GM12878 (cell line): ENCODE measurements at regions not wholly inside any gene's neighbourhood (a gene's known extent, or its start where the extent isn't known, plus 50 kb on each side); places are given as distances from the start of the nearest gene placed in this dataset.

Experiments
- ATAC-seq: fragments of 200-7000 bp; cut with Tn5 transposase; 3 replicates; pipeline ENCODE4 v1.9.1; 2020; ENCODE audit warnings: mild to moderate bottlenecking, moderate library complexity
- BruUV-seq: library from RNA; stranded (reverse); fragments of 400-500 nt; replicated peaks from 2 replicates; lab custom pipeline; 2021; lab: Mats Ljungman, UMichigan
- CTCF ChIA-PET: fragments of 300-600 bp; sonication (Branson Sonifier 250); formaldehyde crosslinking; extraction: SDS; loops from one replicate; lab custom pipeline; 2021; ENCODE audit warnings: inconsistent platforms; lab: Yijun Ruan, JAX
- POLR2A ChIA-PET: fragments of 350-600 bp; formaldehyde crosslinking; extraction: SDS; loops from one replicate; lab custom pipeline; 2021; ENCODE audit warnings: inconsistent platforms; lab: Charles Lee
- RAD21 ChIA-PET: fragments of 300-600 bp; sonication (Branson Sonifier 250); formaldehyde crosslinking; loops from one replicate; lab custom pipeline; 2023; ENCODE audit warnings: antibody characterized with exemption; ENCODE audit not compliant: unreplicated experiment; lab: Charles Lee
- SMC1A ChIA-PET: fragments of 300-600 bp; sonication (Branson Sonifier 250); formaldehyde crosslinking; loops from one replicate; lab custom pipeline; 2023; ENCODE audit not compliant: unreplicated experiment, uncharacterized antibody; lab: Charles Lee
- DNase-seq: peaks from one replicate; pipeline ENCODE4 v3.0.0-alpha.2; 2011; ENCODE audit warnings: low read depth, low spot score
- FAIRE-seq: peaks from 3 replicates; lab custom pipeline; 2011; peaks lifted over from hg19 to GRCh38; lab: Jason Lieb, UNC
- H2AFZ ChIP-seq: 2 replicates; pipeline ENCODE4 v1.6.0; 2011; ENCODE audit warnings: low read depth, low read length, control low read depth; ENCODE audit not compliant: control insufficient read depth
- H3K27ac ChIP-seq: 2 replicates; pipeline ENCODE4 v1.5.1; 2011; ENCODE audit warnings: control low read depth; ENCODE audit not compliant: control insufficient read depth, insufficient read depth
- H3K27me3 ChIP-seq, 2 experiments: replicated peaks in 1 of 2; 2 replicates each; pipeline versions ENCODE4 v1.6.0 to v1.6.1; 2011; ENCODE audit warnings: low read length in 1 of 2; ENCODE audit not compliant: control insufficient read depth in 2 of 2, insufficient read depth in 2 of 2
- H3K36me3 ChIP-seq, 2 experiments: 2 replicates each; pipeline ENCODE4 v1.5.1; 2011; ENCODE audit warnings: low read length in 1 of 2; ENCODE audit not compliant: control insufficient read depth in 2 of 2, insufficient read depth in 2 of 2
- H3K4me1 ChIP-seq: 2 replicates; pipeline ENCODE4 v1.6.1; 2011; ENCODE audit warnings: mild to moderate bottlenecking, low read length, moderate library complexity, mixed read lengths; ENCODE audit not compliant: control insufficient read depth, insufficient read depth
- H3K4me2 ChIP-seq: 2 replicates; pipeline ENCODE4 v1.6.0; 2011; ENCODE audit warnings: control low read depth; ENCODE audit not compliant: control insufficient read depth, insufficient read depth
- H3K4me3 ChIP-seq: fragments of 200-600 bp; sonication (generic); 2 replicates; pipeline ENCODE4 v1.5.1; 2016
- H3K79me2 ChIP-seq: 2 replicates; pipeline ENCODE4 v1.6.0; 2011; ENCODE audit warnings: low read length; ENCODE audit not compliant: control insufficient read depth, insufficient read depth
- H3K9ac ChIP-seq: 2 replicates; pipeline ENCODE4 v1.8.0; 2011; ENCODE audit warnings: low read length, control low read depth, mixed read lengths; ENCODE audit not compliant: control insufficient read depth, insufficient read depth
- H3K9me3 ChIP-seq: replicated peaks from 3 replicates; pipeline ENCODE4 v1.5.1; 2011; ENCODE audit warnings: mild to moderate bottlenecking, low read length; ENCODE audit not compliant: control insufficient read depth, insufficient read depth
- H4K20me1 ChIP-seq: 2 replicates; pipeline ENCODE4 v1.6.0; 2011; ENCODE audit not compliant: control insufficient read depth, insufficient read depth
- BRCA1 ChIP-seq: IDR thresholded peaks from 2 replicates; pipeline ENCODE4 v1.6.1; 2011; ENCODE audit warnings: low read depth, low read length, improper control_type of control experiment
- CREB1 ChIP-seq: IDR thresholded peaks from 2 replicates; pipeline ENCODE4 v1.6.1; 2012; ENCODE audit warnings: low read depth, mild to moderate bottlenecking, inconsistent platforms
- DPF2 ChIP-seq: fragments of 450-650 bp; IDR thresholded peaks from 2 replicates; pipeline ENCODE4 v1.6.1; 2017; ENCODE audit warnings: mild to moderate bottlenecking
- GABPA ChIP-seq: IDR thresholded peaks from 2 replicates; pipeline ENCODE4 v1.6.1; 2014; ENCODE audit warnings: antibody characterized with exemption, low read depth, mild to moderate bottlenecking, inconsistent platforms
- JUNB ChIP-seq: IDR thresholded peaks from 2 replicates; pipeline ENCODE4 v1.6.1; 2016; ENCODE audit warnings: antibody characterized with exemption, mild to moderate bottlenecking
- PAX8 ChIP-seq: fragments of 450-650 bp; IDR thresholded peaks from 2 replicates; pipeline ENCODE4 v1.6.1; 2017; ENCODE audit warnings: mild to moderate bottlenecking, moderate library complexity
- PML ChIP-seq: IDR thresholded peaks from 2 replicates; pipeline ENCODE4 v1.6.1; 2012; ENCODE audit warnings: low read length, inconsistent platforms
- SREBF2 ChIP-seq: IDR thresholded peaks from 2 replicates; pipeline ENCODE4 v1.6.1; 2012; ENCODE audit warnings: mild to moderate bottlenecking, low read length
- STAT3 ChIP-seq: IDR thresholded peaks from 2 replicates; pipeline ENCODE4 v1.6.1; 2011; ENCODE audit warnings: low read depth, low read length, improper control_type of control experiment
- TCF12 ChIP-seq: IDR thresholded peaks from 2 replicates; pipeline ENCODE4 v1.6.1; 2011; ENCODE audit warnings: low read depth, mild to moderate bottlenecking, low read length
- ZNF384 ChIP-seq: IDR thresholded peaks from 2 replicates; pipeline ENCODE4 v1.6.1; 2012; ENCODE audit warnings: low read depth, mild to moderate bottlenecking, low read length, improper control_type of control experiment, borderline replicate concordance
- ZSCAN29 ChIP-seq: fragments of 450-650 bp; IDR thresholded peaks from 2 replicates; pipeline ENCODE4 v1.6.1; 2017; ENCODE audit warnings: mild to moderate bottlenecking, moderate library complexity
- WGBS: methylation state at CpG from one replicate; pipeline ENCODE4 v1.1.6; 2016; ENCODE audit warnings: low lambda C conversion rate; ENCODE audit not compliant: insufficient replicate concordance, insufficient coverage; ENCODE audit errors: missing lambda C conversion rate; 5-methylcytosine and 5-hydroxymethylcytosine counted together
- in situ Hi-C: fragments of 300-500 bp; cut with MboI; formaldehyde crosslinking; loops from 9 replicates; pipeline ENCODE4 v1.14.3; 2018; ENCODE audit warnings: mixed read lengths
- intact Hi-C: fragments of 100-400 bp; cut with micrococcal nuclease; formaldehyde crosslinking; loops from one replicate; pipeline ENCODE4 v1.14.2; 2022; ENCODE audit not compliant: unreplicated experiment
- TF ChIP-seq, protein P1 (sequence below): fragments of 450-650 bp; IDR thresholded peaks from 2 replicates; pipeline ENCODE4 v1.6.1; 2016; ENCODE audit warnings: mild to moderate bottlenecking
- TF ChIP-seq, protein P2 (sequence below): fragments of 450-650 bp; IDR thresholded peaks from 2 replicates; pipeline ENCODE4 v1.6.1; 2016; ENCODE audit warnings: mild to moderate bottlenecking

DNA sequence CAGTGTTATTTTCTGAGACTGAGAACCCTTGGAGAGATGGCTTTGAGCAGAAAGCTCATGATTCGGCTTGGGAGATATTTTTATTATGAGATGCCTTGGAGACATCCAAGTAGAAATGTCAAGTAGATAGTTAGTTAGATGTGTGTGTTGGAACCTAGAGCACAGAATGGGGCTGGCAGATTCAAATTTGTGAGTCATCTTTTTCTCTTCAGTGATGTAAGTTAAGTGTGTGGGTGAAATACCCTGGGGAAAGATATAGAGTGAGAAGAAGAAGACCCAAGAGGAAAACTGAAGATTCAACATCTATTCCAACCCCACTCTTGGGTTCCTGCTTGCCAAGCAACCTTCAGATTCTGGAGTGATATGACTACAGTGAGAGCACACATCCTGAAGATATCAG lies 580.8 kb upstream of the AMOT start (continued):
- TF ChIP-seq CREB1, result no peak
- no peak for TF ChIP-seq DPF2
- TF ChIP-seq ZNF384, result no peak
- no peak for TF ChIP-seq STAT3
- no peak for TF ChIP-seq BRCA1
- no peak for TF ChIP-seq SREBF2
- TF ChIP-seq PAX8, result no peak
- no peak for TF ChIP-seq PML
- TF ChIP-seq JUNB, result no peak

DNA sequence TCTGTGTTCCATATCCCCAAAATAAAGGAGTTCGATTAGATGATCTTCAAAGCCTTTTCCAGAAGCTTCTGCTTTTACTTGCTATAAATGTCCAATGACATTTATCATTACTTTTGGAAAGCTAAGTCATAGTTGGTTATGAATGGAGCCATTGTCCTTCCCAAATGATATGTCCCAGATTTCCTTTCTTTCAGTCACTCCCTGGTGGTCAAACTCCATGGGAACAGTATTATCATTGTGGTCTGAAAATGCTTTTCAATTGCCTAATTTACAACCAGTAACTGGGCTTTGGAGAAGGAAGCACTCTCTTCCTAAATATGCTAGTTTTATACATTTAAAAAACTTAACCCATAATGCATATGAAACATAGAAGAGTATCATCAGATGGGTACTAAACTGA lies 571.5 kb upstream of the AMOT start:
- SMC1A ChIA-PET, result no interaction called here
- 5% methylated on average over 1 of the region's 1 CpG for WGBS
- in situ Hi-C loops, result no loop called here
- no peaks in the 10 kb centered on the region for H4K20me1 ChIP-seq
- H3K79me2 ChIP-seq, result no peaks in the 10 kb centered on the region
- no peak for ATAC-seq
- H3K27ac ChIP-seq, result no peak overlapping the region
- CTCF ChIA-PET, result no interaction called here
- H3K36me3 ChIP-seq, result no peaks in the 10 kb centered on the region
- no peaks in the 10 kb centered on the region for H3K9me3 ChIP-seq
- no peak overlapping the region for H2AFZ ChIP-seq
- H3K9ac ChIP-seq, result no peak overlapping the region
- POLR2A ChIA-PET, result no interaction called here
- TF ChIP-seq GABPA (no peak), TCF12 (no peak), ZSCAN29 (no peak), SREBF2 (no peak)
- TF ChIP-seq, protein P1, sequence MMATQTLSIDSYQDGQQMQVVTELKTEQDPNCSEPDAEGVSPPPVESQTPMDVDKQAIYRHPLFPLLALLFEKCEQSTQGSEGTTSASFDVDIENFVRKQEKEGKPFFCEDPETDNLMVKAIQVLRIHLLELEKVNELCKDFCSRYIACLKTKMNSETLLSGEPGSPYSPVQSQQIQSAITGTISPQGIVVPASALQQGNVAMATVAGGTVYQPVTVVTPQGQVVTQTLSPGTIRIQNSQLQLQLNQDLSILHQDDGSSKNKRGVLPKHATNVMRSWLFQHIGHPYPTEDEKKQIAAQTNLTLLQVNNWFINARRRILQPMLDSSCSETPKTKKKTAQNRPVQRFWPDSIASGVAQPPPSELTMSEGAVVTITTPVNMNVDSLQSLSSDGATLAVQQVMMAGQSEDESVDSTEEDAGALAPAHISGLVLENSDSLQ, result no peak
- TF ChIP-seq, protein P2, sequence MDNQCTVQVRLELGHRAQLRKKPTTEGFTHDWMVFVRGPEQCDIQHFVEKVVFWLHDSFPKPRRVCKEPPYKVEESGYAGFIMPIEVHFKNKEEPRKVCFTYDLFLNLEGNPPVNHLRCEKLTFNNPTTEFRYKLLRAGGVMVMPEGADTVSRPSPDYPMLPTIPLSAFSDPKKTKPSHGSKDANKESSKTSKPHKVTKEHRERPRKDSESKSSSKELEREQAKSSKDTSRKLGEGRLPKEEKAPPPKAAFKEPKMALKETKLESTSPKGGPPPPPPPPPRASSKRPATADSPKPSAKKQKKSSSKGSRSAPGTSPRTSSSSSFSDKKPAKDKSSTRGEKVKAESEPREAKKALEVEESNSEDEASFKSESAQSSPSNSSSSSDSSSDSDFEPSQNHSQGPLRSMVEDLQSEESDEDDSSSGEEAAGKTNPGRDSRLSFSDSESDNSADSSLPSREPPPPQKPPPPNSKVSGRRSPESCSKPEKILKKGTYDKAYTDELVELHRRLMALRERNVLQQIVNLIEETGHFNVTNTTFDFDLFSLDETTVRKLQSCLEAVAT, result no peak
- no peak for FAIRE-seq
- RAD21 ChIA-PET, result no interaction called here
- H3K4me2 ChIP-seq, result no peak overlapping the region
- no peak overlapping the region for H3K4me3 ChIP-seq
- H3K4me1 ChIP-seq, result no peaks in the 10 kb centered on the region
- no TSS peak for BruUV-seq
- H3K27me3 ChIP-seq, result no peaks in the 10 kb centered on the region
- DNase-seq, result no peak
- intact Hi-C loops, result no loop called here
